ENCODE measurements at regions not wholly inside any gene's neighbourhood (a gene's known extent, or its start where the extent isn't known, plus 50 kb on each side); places are given as distances from the start of the nearest gene placed in this dataset.

DNA sequence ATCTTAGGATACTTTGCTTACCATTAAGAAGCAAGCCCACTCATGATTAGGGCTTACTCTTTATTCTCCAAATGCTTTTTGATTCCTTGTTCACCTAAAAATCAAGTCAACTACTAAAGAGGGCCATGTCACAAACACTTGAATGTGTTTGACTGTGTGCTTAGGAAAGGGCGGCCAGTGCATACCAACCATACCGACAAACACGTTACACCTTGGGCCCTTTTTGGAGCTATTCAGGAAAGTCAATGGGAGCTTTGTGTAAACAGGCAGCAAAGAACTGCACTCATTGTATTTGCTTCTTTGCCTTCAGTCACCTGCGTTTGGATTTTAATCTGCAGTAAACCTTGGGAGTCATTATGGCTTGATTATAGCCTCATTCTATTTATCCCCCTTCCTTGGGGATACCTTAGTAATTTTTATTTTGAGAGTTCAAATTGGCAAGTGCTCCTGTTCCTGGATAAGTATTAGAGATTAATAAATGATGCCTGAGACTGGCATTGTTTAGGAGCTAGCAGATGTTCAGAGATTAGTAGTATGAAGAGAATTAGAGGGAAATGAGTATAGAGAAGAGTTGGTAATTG lies 102.6 kb upstream of the HDGFL1 start:
- Histone ChIP-seq H3K27ac (peak overlapping the region; percentile 21), H3K9me3 (no peaks in the 10 kb centered on the region), H3K27me3 (no peaks in the 10 kb centered on the region), H3K36me3 (no peaks in the 10 kb centered on the region), H3K4me3 (no peak overlapping the region), H3K4me1 (peaks cover 23% of the 10 kb centered on the region)
- TF ChIP-seq, protein P1, sequence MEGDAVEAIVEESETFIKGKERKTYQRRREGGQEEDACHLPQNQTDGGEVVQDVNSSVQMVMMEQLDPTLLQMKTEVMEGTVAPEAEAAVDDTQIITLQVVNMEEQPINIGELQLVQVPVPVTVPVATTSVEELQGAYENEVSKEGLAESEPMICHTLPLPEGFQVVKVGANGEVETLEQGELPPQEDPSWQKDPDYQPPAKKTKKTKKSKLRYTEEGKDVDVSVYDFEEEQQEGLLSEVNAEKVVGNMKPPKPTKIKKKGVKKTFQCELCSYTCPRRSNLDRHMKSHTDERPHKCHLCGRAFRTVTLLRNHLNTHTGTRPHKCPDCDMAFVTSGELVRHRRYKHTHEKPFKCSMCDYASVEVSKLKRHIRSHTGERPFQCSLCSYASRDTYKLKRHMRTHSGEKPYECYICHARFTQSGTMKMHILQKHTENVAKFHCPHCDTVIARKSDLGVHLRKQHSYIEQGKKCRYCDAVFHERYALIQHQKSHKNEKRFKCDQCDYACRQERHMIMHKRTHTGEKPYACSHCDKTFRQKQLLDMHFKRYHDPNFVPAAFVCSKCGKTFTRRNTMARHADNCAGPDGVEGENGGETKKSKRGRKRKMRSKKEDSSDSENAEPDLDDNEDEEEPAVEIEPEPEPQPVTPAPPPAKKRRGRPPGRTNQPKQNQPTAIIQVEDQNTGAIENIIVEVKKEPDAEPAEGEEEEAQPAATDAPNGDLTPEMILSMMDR (IDR thresholded peaks at IDR 0.05) = no peak
- ATAC-seq (peak; percentile 96), DNase-seq (no peak)
- intact Hi-C loops (cut with DNase I) = no loop called here

DNA sequence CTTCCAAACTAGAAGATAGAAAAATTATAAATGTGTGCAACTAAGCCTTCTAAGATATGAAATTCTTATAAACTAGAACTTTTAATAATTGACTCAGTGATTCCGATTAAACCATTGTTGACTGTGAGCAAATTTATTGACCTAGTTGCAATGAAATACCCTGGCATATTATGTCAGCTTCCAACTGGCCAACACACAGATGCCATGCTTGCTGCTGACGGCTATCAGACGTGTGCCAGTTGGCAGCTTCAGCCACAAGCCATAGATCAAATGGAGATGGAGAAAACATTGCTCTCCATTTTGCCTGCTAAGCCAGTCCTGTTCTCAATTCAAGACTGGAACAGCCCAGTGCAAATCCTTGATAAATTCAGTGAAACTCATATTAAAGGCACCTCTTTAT lies 101.7 kb upstream of the HDGFL1 start:
- Histone ChIP-seq H3K27me3 (no peaks in the 10 kb centered on the region), H3K4me1 (peaks cover 23% of the 10 kb centered on the region), H3K9me3 (no peaks in the 10 kb centered on the region), H3K4me3 (no peak overlapping the region), H3K36me3 (no peaks in the 10 kb centered on the region), H3K27ac (no peak overlapping the region)
- intact Hi-C loops (cut with DNase I) = no loop called here
- DNase-seq (no peak), ATAC-seq (no peak)
- TF ChIP-seq, protein P1 (IDR thresholded peaks at IDR 0.05) = no peak

DNA sequence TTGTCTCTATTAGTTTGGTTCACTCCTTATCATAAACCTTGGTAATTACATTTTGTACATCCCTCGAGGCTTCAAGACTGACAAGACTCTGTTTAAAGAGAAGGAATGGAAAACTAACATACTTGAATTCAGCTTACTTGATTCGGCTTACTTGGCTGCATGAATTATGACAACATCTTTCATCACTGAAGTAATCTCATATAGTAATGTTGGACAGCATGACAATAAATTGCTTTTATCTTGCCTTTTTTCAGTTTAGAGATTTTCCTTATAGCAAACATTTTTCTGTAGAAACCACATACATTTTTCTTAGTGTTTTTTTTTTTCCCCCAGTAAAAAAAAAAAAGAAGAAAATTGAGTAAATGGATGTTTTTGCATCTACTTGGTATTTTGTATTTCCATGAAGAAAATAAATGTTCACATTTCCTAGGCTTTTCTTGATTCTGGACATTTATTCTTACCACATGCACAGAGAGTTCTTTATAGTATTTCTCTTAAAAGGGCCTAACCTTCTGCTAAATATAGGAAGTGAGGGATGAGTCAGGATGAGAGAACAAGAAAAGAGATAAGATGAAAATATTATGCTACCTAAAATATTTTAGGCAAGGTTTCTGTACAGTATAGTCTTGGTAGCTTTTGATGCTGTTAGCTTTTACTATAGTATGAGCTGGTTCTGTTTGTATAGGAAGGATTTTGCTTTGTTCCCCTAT lies 101.0 kb upstream of the HDGFL1 start:
- DNase-seq (no peak), ATAC-seq (no peak)
- Histone ChIP-seq H3K4me1 (peaks cover 23% of the 10 kb centered on the region), H3K36me3 (no peaks in the 10 kb centered on the region), H3K27me3 (no peaks in the 10 kb centered on the region), H3K4me3 (no peak overlapping the region), H3K9me3 (no peaks in the 10 kb centered on the region), H3K27ac (no peak overlapping the region)
- TF ChIP-seq, protein P1 (IDR thresholded peaks at IDR 0.05) = no peak
- intact Hi-C loops (cut with DNase I) = no loop called here

DNA sequence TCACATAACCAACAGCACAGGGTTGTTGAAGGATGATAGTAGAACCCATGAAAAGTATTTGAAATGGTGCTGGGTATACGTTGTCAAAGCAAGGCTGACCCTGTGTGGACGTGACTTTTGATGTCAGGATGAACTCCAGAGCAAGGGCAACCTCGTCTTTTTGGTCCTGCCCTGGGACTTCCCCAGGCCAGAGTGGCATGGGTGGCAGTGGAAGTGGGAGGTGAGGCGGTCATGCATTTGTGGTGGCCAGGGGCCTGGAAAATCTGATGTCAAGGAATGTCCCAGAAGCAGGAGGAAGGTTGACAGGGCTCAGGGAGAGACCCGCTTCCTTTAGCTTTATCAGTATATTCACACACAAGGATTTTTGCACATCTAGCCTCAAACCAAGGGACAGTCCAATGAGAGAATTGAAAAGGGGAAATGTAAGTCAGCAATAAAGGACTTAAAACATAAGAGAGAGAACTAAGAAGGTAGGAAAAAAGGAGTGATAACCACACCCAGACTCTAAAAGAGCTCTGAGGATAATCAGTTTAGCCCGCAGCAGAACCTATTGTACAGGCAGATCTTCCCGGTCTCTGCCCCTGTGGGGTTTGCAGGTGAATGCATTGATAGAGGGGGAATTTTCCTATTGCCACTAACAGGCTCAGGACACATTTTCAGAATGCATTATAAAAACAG lies 98.8 kb upstream of the HDGFL1 start:
- H3K4me3 ChIP-seq = no peak overlapping the region
- ATAC-seq (no peak), DNase-seq (no peak)

DNA sequence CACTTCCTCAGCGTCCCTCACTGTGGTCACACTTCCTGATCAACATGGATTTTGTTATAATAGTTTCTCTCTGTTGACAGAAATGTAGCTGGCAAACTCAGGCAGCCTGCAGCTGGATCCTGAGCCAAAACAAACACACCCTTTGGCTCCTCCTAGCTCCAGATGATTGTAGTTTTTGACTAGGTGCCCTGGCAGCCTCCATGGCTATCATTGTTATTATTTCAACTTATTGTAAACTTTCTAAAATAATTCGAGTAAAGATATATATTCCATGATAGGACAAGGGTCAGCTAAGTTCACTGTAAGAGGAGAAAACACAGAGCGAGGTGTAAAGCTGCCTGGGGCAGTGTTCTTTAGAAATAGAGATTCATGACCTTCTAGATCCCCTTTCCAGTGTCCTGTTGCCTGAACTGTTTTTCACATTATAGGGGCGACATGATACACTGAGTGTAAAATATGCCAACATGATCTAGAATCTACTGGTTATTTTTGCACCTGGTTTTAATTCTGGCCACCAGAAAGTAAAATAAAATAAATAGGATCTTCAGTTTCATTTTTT lies 98.2 kb upstream of the HDGFL1 start:
- DNase-seq (peak; percentile 65), ATAC-seq (peak; percentile 79)
- Histone ChIP-seq H3K36me3 (no peaks in the 10 kb centered on the region), H3K27me3 (no peaks in the 10 kb centered on the region), H3K4me3 (no peak overlapping the region), H3K9me3 (no peaks in the 10 kb centered on the region), H3K4me1 (peaks cover 23% of the 10 kb centered on the region), H3K27ac (peak overlapping the region; percentile 37)
- TF ChIP-seq, protein P1 (IDR thresholded peaks at IDR 0.05) = peak; percentile 32
- intact Hi-C loops (cut with DNase I) = no loop called here

More for the DNA sequence above, 98.8 kb upstream of the HDGFL1 start:
- Histone ChIP-seq H3K27me3 (no peaks in the 10 kb centered on the region), H3K4me1 (peaks cover 23% of the 10 kb centered on the region), H3K36me3 (no peaks in the 10 kb centered on the region), H3K27ac (peak overlapping the region; percentile 37), H3K9me3 (no peaks in the 10 kb centered on the region)
- intact Hi-C loops (cut with DNase I) = no loop called here
- TF ChIP-seq, protein P1 (IDR thresholded peaks at IDR 0.05) = no peak
